ENCODE measurements at regions not wholly inside any gene's neighbourhood (a gene's known extent, or its start where the extent isn't known, plus 50 kb on each side); places are given as distances from the start of the nearest gene placed in this dataset.

DNA sequence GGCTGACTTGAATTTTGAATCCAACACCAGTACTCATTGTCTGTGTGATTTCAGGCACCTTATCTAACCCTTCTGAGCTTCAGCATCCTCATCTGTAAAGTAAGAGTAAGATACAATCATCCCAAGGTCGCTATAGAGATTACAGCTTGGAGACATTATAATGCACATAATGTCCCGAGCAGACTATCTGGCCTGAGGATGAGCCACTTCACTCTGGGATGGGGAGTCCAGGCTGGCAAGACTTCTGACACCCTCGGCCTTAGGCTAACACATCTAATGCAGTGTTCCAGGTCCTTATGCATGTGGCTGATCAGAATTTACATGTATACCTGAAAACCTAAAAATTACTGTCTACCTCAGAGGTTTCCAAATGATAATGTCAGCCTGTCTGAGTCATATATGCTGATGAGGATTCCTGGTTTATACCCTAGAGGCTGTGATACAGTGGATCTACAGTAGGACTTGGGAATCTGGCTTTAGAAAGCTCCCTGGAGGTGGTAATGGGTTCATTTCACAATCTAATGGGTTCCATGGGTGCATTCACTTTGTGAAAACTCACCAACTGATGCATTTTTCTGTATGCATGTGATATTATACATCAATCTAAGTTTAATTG is 229.0 kb upstream of the SLCO3A1 start:
- TF ChIP-seq MXI1 (IDR thresholded peaks at IDR 0.05; ENCODE audit: low read depth, low read length) (no peak), RAD21 (IDR thresholded peaks at IDR 0.05; ENCODE audit: low read length) (no peak), RXRA (IDR thresholded peaks at IDR 0.05; ENCODE audit: borderline replicate concordance, low read depth) (no peak), IRF3 (IDR thresholded peaks at IDR 0.05; ENCODE audit: low read depth, low read length) (no peak), SIN3A (IDR thresholded peaks at IDR 0.05; ENCODE audit: borderline replicate concordance, low read depth, low read length) (no peak), YY1 (IDR thresholded peaks at IDR 0.05; ENCODE audit: low read depth) (no peak), CHD2 (IDR thresholded peaks at IDR 0.05; ENCODE audit: low read length, partially characterized antibody) (no peak), EP300 (IDR thresholded peaks at IDR 0.05; ENCODE audit: borderline replicate concordance in 1 of 2, low read depth in 1 of 2, low read length in 1 of 2) (no peak), FOXM1 (IDR thresholded peaks at IDR 0.05; ENCODE audit: low read depth) (no peak), ELF1 (IDR thresholded peaks at IDR 0.05) (no peak)
- TF ChIP-seq, protein P1, sequence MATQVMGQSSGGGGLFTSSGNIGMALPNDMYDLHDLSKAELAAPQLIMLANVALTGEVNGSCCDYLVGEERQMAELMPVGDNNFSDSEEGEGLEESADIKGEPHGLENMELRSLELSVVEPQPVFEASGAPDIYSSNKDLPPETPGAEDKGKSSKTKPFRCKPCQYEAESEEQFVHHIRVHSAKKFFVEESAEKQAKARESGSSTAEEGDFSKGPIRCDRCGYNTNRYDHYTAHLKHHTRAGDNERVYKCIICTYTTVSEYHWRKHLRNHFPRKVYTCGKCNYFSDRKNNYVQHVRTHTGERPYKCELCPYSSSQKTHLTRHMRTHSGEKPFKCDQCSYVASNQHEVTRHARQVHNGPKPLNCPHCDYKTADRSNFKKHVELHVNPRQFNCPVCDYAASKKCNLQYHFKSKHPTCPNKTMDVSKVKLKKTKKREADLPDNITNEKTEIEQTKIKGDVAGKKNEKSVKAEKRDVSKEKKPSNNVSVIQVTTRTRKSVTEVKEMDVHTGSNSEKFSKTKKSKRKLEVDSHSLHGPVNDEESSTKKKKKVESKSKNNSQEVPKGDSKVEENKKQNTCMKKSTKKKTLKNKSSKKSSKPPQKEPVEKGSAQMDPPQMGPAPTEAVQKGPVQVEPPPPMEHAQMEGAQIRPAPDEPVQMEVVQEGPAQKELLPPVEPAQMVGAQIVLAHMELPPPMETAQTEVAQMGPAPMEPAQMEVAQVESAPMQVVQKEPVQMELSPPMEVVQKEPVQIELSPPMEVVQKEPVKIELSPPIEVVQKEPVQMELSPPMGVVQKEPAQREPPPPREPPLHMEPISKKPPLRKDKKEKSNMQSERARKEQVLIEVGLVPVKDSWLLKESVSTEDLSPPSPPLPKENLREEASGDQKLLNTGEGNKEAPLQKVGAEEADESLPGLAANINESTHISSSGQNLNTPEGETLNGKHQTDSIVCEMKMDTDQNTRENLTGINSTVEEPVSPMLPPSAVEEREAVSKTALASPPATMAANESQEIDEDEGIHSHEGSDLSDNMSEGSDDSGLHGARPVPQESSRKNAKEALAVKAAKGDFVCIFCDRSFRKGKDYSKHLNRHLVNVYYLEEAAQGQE (IDR thresholded peaks at IDR 0.05; ENCODE audit: low read depth, low read length), result no peak
- no peak overlapping the region for H3K27ac ChIP-seq (ENCODE audit: low read depth in 2 of 2, low read length in 1 of 2)
- no peaks in the 10 kb centered on the region for H3K9me3 ChIP-seq
- no peaks in the 10 kb centered on the region for H3K9me2 ChIP-seq
- DNase-seq, result no peak
- no peak overlapping the region for H3K9ac ChIP-seq
- no peaks in the 10 kb centered on the region for H3K36me3 ChIP-seq (replicated peaks in 1 of 2; ENCODE audit: control insufficient read depth in 1 of 2, insufficient read depth in 2 of 2, low read length in 1 of 2)
- no peaks in the 10 kb centered on the region for H3K79me2 ChIP-seq (ENCODE audit: insufficient read depth)
- no peaks in the 10 kb centered on the region for H3K27me3 ChIP-seq (ENCODE audit: insufficient read depth)
- peaks cover 0 to 17% of the 10 kb centered on the region in 2 experiments; a peak in 2 of 4 replicates for H3K4me1 ChIP-seq (ENCODE audit: control insufficient read depth in 1 of 2, insufficient read depth in 2 of 2, low read depth in 1 of 2, low read length in 1 of 2)
- H4K20me1 ChIP-seq (ENCODE audit: insufficient read depth), result no peaks in the 10 kb centered on the region
- 38% methylated on average over 3 of the region's 3 CpGs for WGBS (ENCODE audit: low lambda C conversion rate)
- no peak overlapping the region for H2AFZ ChIP-seq (ENCODE audit: low read depth)
- ChIA-PET CTCF (interaction anchor here (1.6 kb wide), 1 partner anchor 27 kb away, joined by 3 read pairs; no protein-coding TSS in a partner anchor), POLR2A (no interaction called here)
- H3K4me3 ChIP-seq (ENCODE audit: low read depth in 2 of 2, low read length in 1 of 2), result no peak overlapping the region
- no peaks in the 10 kb centered on the region for H3F3A ChIP-seq (replicated peaks; ENCODE audit: insufficient read depth)
- no peak overlapping the region for H3K4me2 ChIP-seq

DNA sequence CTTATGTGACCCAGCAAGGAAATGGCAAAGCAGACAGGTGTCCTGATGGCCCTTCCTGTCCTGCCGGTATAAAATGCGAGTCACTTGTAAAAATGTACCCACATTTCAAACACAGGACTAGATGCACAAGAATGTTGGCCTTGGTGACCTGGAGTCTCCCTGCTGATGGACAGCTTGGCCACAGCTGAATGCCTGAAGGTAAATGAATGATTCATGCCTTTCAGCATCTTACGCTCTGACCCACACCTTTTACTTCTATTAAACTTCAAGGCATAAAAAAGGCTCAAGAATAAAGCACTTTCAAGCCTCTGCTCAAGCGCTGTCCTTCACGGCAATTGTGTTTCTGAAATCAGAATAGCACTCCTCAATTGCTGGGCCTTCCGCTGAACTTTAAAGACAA is 228.0 kb upstream of the SLCO3A1 start:
- H4K20me1 ChIP-seq (ENCODE audit: insufficient read depth), result no peaks in the 10 kb centered on the region
- no peaks in the 10 kb centered on the region for H3K79me2 ChIP-seq (ENCODE audit: insufficient read depth)
- no peak overlapping the region for H2AFZ ChIP-seq (ENCODE audit: low read depth)
- H3K4me3 ChIP-seq (ENCODE audit: low read depth in 2 of 2, low read length in 1 of 2), result no peak overlapping the region
- H3K4me1 ChIP-seq (ENCODE audit: control insufficient read depth in 1 of 2, insufficient read depth in 2 of 2, low read depth in 1 of 2, low read length in 1 of 2), result peaks cover 0 to 17% of the 10 kb centered on the region in 2 experiments; a peak in 2 of 4 replicates
- ChIA-PET POLR2A (no interaction called here), CTCF (interaction anchor here (1.2 kb wide), 1 partner anchor 22 kb away, joined by 3 read pairs; no protein-coding TSS in a partner anchor)
- no peaks in the 10 kb centered on the region for H3K27me3 ChIP-seq (ENCODE audit: insufficient read depth)
- H3F3A ChIP-seq (replicated peaks; ENCODE audit: insufficient read depth), result no peaks in the 10 kb centered on the region
- 74% methylated on average over 6 of the region's 6 CpGs for WGBS (ENCODE audit: low lambda C conversion rate)
- no peaks in the 10 kb centered on the region for H3K36me3 ChIP-seq (replicated peaks in 1 of 2; ENCODE audit: control insufficient read depth in 1 of 2, insufficient read depth in 2 of 2, low read length in 1 of 2)
- H3K9ac ChIP-seq, result no peak overlapping the region
- H3K9me3 ChIP-seq, result no peaks in the 10 kb centered on the region
- no peaks in the 10 kb centered on the region for H3K9me2 ChIP-seq
- H3K27ac ChIP-seq (ENCODE audit: low read depth in 2 of 2, low read length in 1 of 2), result no peak overlapping the region
- no peak for DNase-seq
- H3K4me2 ChIP-seq, result no peak overlapping the region
- TF ChIP-seq JUND (IDR thresholded peaks at IDR 0.05) (no peak), NRF1 (IDR thresholded peaks at IDR 0.05; ENCODE audit: low read depth, low read length) (no peak), RCOR1 (IDR thresholded peaks at IDR 0.05; ENCODE audit: low read length) (no peak), MEF2A (IDR thresholded peaks at IDR 0.05; ENCODE audit: borderline replicate concordance, low read depth) (no peak), GATA2 (CRISPR knock-in tag; IDR thresholded peaks at IDR 0.05) (no peak), ZBTB33 (IDR thresholded peaks at IDR 0.05; ENCODE audit: borderline replicate concordance, low read depth) (no peak), SMC3 (IDR thresholded peaks at IDR 0.05; ENCODE audit: low read depth, low read length) (no peak), GABPA (IDR thresholded peaks at IDR 0.05; ENCODE audit: low read depth) (no peak), EZH2phosphoT487 (IDR thresholded peaks at IDR 0.05; ENCODE audit: borderline replicate concordance, low read depth) (no peak)
- TF ChIP-seq, protein P2, sequence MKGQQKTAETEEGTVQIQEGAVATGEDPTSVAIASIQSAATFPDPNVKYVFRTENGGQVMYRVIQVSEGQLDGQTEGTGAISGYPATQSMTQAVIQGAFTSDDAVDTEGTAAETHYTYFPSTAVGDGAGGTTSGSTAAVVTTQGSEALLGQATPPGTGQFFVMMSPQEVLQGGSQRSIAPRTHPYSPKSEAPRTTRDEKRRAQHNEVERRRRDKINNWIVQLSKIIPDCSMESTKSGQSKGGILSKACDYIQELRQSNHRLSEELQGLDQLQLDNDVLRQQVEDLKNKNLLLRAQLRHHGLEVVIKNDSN (IDR thresholded peaks at IDR 0.05; ENCODE audit: borderline replicate concordance, low read depth), result no peak
